Activated naive CD8-positive, alpha-beta T cell treated with anti-CD3 and anti-CD28 coated beads, Interleukin-2, amount 10 ng/mL, durations not matched to agents 7 days and 5 days (primary cell): ENCODE measurements at regions not wholly inside any gene's neighbourhood (a gene's known extent, or its start where the extent isn't known, plus 50 kb on each side); places are given as distances from the start of the nearest gene placed in this dataset.
A peak's percentile ranks its signal among the peaks of the same experiment; 100 is the strongest.

Experiments used
- ATAC-seq: fragments of 150-1000 bp; cut with Tn5 transposase; one replicate; pipeline ENCODE4 v1.10.0; 2021; ENCODE audit warnings: low read depth, moderate library complexity
- POLR2A ChIA-PET: fragments of 350-600 bp; sonication (Branson Sonifier 250); formaldehyde crosslinking; loops from one replicate; lab custom pipeline; 2021; ENCODE audit warnings: antibody characterized with exemption; lab: Charles Lee
- DNase-seq: peaks from one replicate; pipeline ENCODE4 v3.0.0; 2021
- H3K27ac Mint-ChIP-seq: one replicate; pipeline ENCODE4 v1.8.0; 2022; ENCODE audit warnings: mild to moderate bottlenecking, mixed read lengths
- H3K27me3 Mint-ChIP-seq: one replicate; pipeline ENCODE4 v1.8.0; 2022; ENCODE audit warnings: mild to moderate bottlenecking, moderate library complexity, mixed read lengths
- H3K36me3 Mint-ChIP-seq: one replicate; pipeline ENCODE4 v1.8.0; 2021; ENCODE audit warnings: mild to moderate bottlenecking, mixed read lengths
- H3K4me1 Mint-ChIP-seq: one replicate; pipeline ENCODE4 v1.8.0; 2021; ENCODE audit warnings: mixed read lengths
- H3K4me3 Mint-ChIP-seq: one replicate; pipeline ENCODE4 v1.8.0; 2022; ENCODE audit warnings: mild to moderate bottlenecking, moderate library complexity, mixed read lengths
- H3K9me3 Mint-ChIP-seq: one replicate; pipeline ENCODE4 v1.8.0; 2021; ENCODE audit warnings: mixed read lengths

GRCh38 chr1:83698644-83699043, 300.3 kb downstream of the TTLL7 start:
- peaks cover 2% of the 10 kb centered on the region for H3K9me3 Mint-ChIP-seq
- peaks cover 2% of the 10 kb centered on the region for H3K36me3 Mint-ChIP-seq
- H3K27ac Mint-ChIP-seq = no peak overlapping the region
- no peak for DNase-seq
- H3K27me3 Mint-ChIP-seq = peaks cover 2% of the 10 kb centered on the region
- H3K4me1 Mint-ChIP-seq = peaks cover 5% of the 10 kb centered on the region
- no peak overlapping the region for H3K4me3 Mint-ChIP-seq
- POLR2A ChIA-PET = no interaction called here
- no peak for ATAC-seq

- no peak overlapping the region for H3K27ac Mint-ChIP-seq
- peaks cover 2% of the 10 kb centered on the region for H3K27me3 Mint-ChIP-seq
- H3K4me1 Mint-ChIP-seq = peaks cover 9% of the 10 kb centered on the region
- H3K4me3 Mint-ChIP-seq = no peak overlapping the region
- peaks cover 2% of the 10 kb centered on the region for H3K36me3 Mint-ChIP-seq
- no peak for DNase-seq
- peaks cover 2% of the 10 kb centered on the region for H3K9me3 Mint-ChIP-seq
- ATAC-seq = no peak
- POLR2A ChIA-PET = no interaction called here
Observed at GRCh38 chr1:83697961-83698360, 301.0 kb downstream of the TTLL7 start.

GRCh38 chr1:83697220-83697619, 301.7 kb downstream of the TTLL7 start:
- Mint-ChIP-seq H3K4me3 (no peak overlapping the region), H3K36me3 (peaks cover 2% of the 10 kb centered on the region), H3K27ac (no peak overlapping the region), H3K4me1 (peaks cover 12% of the 10 kb centered on the region), H3K27me3 (peaks cover 2% of the 10 kb centered on the region), H3K9me3 (peaks cover 2% of the 10 kb centered on the region)
- DNase-seq (no peak), ATAC-seq (no peak)
- POLR2A ChIA-PET = no interaction called here

- Mint-ChIP-seq H3K4me3 (no peak overlapping the region), H3K36me3 (peaks cover 4% of the 10 kb centered on the region), H3K27me3 (peaks cover 2% of the 10 kb centered on the region), H3K9me3 (peaks cover 6% of the 10 kb centered on the region), H3K4me1 (peaks cover 7% of the 10 kb centered on the region), H3K27ac (no peak overlapping the region)
- ATAC-seq = no peak
- POLR2A ChIA-PET = no interaction called here
- no peak for DNase-seq
Observed at GRCh38 chr1:83694449-83694848, 304.5 kb downstream of the TTLL7 start.

- H3K9me3 Mint-ChIP-seq = peaks cover 4% of the 10 kb centered on the region
- peaks cover 2% of the 10 kb centered on the region for H3K27me3 Mint-ChIP-seq
- H3K27ac Mint-ChIP-seq = no peak overlapping the region
- DNase-seq (no peak), ATAC-seq (no peak)
- H3K4me3 Mint-ChIP-seq = peak overlapping the region; percentile 84
- peaks cover 7% of the 10 kb centered on the region for H3K4me1 Mint-ChIP-seq
- peaks cover 2% of the 10 kb centered on the region for H3K36me3 Mint-ChIP-seq
- POLR2A ChIA-PET = no interaction called here
Observed at GRCh38 chr1:83693427-83694126, 305.4 kb downstream of the TTLL7 start.

- DNase-seq = peak; percentile 34
- POLR2A ChIA-PET = no interaction called here
Observed at GRCh38 chr1:83692524-83693381, 306.2 kb downstream of the TTLL7 start.

GRCh38 chr1:83691953-83692500, 306.9 kb downstream of the TTLL7 start:
- no peak for ATAC-seq
- Mint-ChIP-seq H3K9me3 (peaks cover 9% of the 10 kb centered on the region), H3K36me3 (peaks cover 2% of the 10 kb centered on the region), H3K27me3 (peaks cover 2% of the 10 kb centered on the region), H3K4me1 (peaks cover 7% of the 10 kb centered on the region), H3K4me3 (no peak overlapping the region), H3K27ac (no peak overlapping the region)
- no peak for DNase-seq
- POLR2A ChIA-PET = no interaction called here

More at GRCh38 chr1:83692524-83693381, 306.2 kb downstream of the TTLL7 start:
- Mint-ChIP-seq H3K27me3 (peaks cover 2% of the 10 kb centered on the region), H3K36me3 (peaks cover 2% of the 10 kb centered on the region), H3K27ac (peak overlapping the region; percentile 36), H3K9me3 (peaks cover 7% of the 10 kb centered on the region), H3K4me3 (peak overlapping the region; percentile 84), H3K4me1 (peaks cover 7% of the 10 kb centered on the region)
- ATAC-seq = peak; percentile 91

- Mint-ChIP-seq H3K36me3 (peaks cover 2% of the 10 kb centered on the region), H3K4me1 (peaks cover 7% of the 10 kb centered on the region), H3K9me3 (peaks cover 9% of the 10 kb centered on the region), H3K27ac (no peak overlapping the region), H3K27me3 (no peaks in the 10 kb centered on the region), H3K4me3 (no peak overlapping the region)
- POLR2A ChIA-PET = no interaction called here
- ATAC-seq = no peak
- DNase-seq = no peak
Observed at GRCh38 chr1:83689921-83690868, 308.7 kb downstream of the TTLL7 start.

- no peak for ATAC-seq
- Mint-ChIP-seq H3K36me3 (no peaks in the 10 kb centered on the region), H3K27me3 (no peaks in the 10 kb centered on the region), H3K27ac (no peak overlapping the region), H3K9me3 (peaks cover 2% of the 10 kb centered on the region), H3K4me3 (no peak overlapping the region), H3K4me1 (no peaks in the 10 kb centered on the region)
- no peak for DNase-seq
- POLR2A ChIA-PET = no interaction called here
Observed at GRCh38 chr1:83682132-83682531, 316.8 kb downstream of the TTLL7 start.

- POLR2A ChIA-PET = no interaction called here
- no peak overlapping the region for H3K4me3 Mint-ChIP-seq
- H3K27me3 Mint-ChIP-seq = no peaks in the 10 kb centered on the region
- peaks cover 2% of the 10 kb centered on the region for H3K4me1 Mint-ChIP-seq
- H3K9me3 Mint-ChIP-seq = peaks cover 2% of the 10 kb centered on the region
- no peak overlapping the region for H3K27ac Mint-ChIP-seq
- no peak for DNase-seq
- no peak for ATAC-seq
- H3K36me3 Mint-ChIP-seq = no peaks in the 10 kb centered on the region
Observed at GRCh38 chr1:83676106-83676505, 322.8 kb downstream of the TTLL7 start.

- DNase-seq (no peak), ATAC-seq (no peak)
- POLR2A ChIA-PET = no interaction called here
- Mint-ChIP-seq H3K4me1 (peaks cover 2% of the 10 kb centered on the region), H3K9me3 (peaks cover 2% of the 10 kb centered on the region), H3K27ac (no peak overlapping the region), H3K27me3 (no peaks in the 10 kb centered on the region), H3K4me3 (no peak overlapping the region), H3K36me3 (no peaks in the 10 kb centered on the region)
Observed at GRCh38 chr1:83673312-83673711, 325.6 kb downstream of the TTLL7 start.

- Mint-ChIP-seq H3K9me3 (peaks cover 5% of the 10 kb centered on the region), H3K27ac (no peak overlapping the region), H3K4me1 (peaks cover 2% of the 10 kb centered on the region), H3K4me3 (no peak overlapping the region), H3K36me3 (peaks cover 2% of the 10 kb centered on the region), H3K27me3 (no peaks in the 10 kb centered on the region)
- no peak for DNase-seq
- no peak for ATAC-seq
- POLR2A ChIA-PET = no interaction called here
Observed at GRCh38 chr1:83671586-83671985, 327.3 kb downstream of the TTLL7 start.
